GM12891 (cell line): ENCODE measurements at regions not wholly inside any gene's neighbourhood (a gene's known extent, or its start where the extent isn't known, plus 50 kb on each side); places are given as distances from the start of the nearest gene placed in this dataset.

Experiments used
- POLR2A ChIP-seq: IDR thresholded peaks from 2 replicates; pipeline ENCODE4 v1.6.1; 2011; ENCODE audit warnings: low read depth, low read length, control low read depth
- POLR2AphosphoS5 ChIP-seq: IDR thresholded peaks from 2 replicates; pipeline ENCODE4 v1.6.1; 2011; ENCODE audit warnings: low read depth, low read length, control low read depth
- SPI1 ChIP-seq: IDR thresholded peaks from 2 replicates; pipeline ENCODE4 v1.6.1; 2011; ENCODE audit warnings: low read depth, low read length, control low read depth
- TAF1 ChIP-seq: IDR thresholded peaks from 2 replicates; pipeline ENCODE4 v1.6.1; 2011; ENCODE audit warnings: low read depth, low read length, control low read depth

DNA sequence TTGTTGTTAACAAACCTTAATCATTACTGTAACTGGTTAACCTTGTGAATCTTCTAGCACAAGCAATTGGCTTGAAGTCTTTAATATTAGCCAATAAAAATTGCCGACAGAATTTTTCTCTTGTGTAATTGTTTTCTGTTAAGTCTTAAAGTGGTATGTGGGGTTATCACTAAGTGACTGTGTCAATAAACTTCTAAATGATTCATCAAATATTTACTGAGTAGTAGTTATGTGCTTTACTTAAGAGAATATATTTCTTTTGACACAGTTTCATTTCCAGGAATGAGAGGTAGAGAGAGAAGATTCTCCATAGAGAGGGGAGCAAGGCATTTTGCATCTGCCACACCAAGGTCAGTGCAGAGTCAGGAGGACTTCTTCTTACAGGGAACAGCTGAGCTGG, 2361.6 kb upstream of the AGA start:
- TF ChIP-seq POLR2A: no peak
- no peak for TF ChIP-seq TAF1
- TF ChIP-seq POLR2AphosphoS5: no peak
- TF ChIP-seq SPI1: no peak
